ENCODE measurements at regions not wholly inside any gene's neighbourhood (a gene's known extent, or its start where the extent isn't known, plus 50 kb on each side); places are given as distances from the start of the nearest gene placed in this dataset.

DNA sequence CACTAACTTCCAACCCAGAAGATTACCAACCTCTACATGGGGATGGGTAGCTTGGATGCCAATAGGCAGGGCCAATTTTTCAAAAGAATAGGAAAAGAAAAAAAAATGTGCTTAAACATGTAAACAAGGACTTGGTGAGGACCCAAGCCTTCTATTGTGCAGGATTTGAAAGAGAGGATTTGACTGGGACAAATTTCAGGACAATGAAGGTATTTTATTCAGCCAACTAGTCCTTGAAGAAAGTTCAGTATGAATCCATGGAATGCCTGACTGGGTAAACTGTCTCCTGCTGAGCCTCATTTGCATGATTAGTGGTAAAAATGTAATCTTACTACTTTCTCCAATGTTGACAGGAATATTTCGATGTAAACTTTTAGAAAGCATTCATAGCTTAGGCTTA lies 192.5 kb upstream of the RORB start:
- ChIA-PET CTCF (no interaction called here), POLR2A (no interaction called here)
- Histone ChIP-seq H3K36me3 (replicated peaks in 1 of 2; ENCODE audit: control insufficient read depth in 1 of 2, insufficient read depth in 2 of 2, low read length in 1 of 2) (no peaks in the 10 kb centered on the region), H3K9me3 (no peaks in the 10 kb centered on the region), H4K20me1 (ENCODE audit: insufficient read depth) (no peaks in the 10 kb centered on the region), H3K9ac (no peak overlapping the region), H3K4me1 (ENCODE audit: control insufficient read depth in 1 of 2, insufficient read depth in 2 of 2, low read depth in 1 of 2, low read length in 1 of 2) (no peaks in the 10 kb centered on the region), H3F3A (replicated peaks; ENCODE audit: insufficient read depth) (no peaks in the 10 kb centered on the region), H3K27ac (ENCODE audit: low read depth in 2 of 2, low read length in 1 of 2) (no peak overlapping the region), H3K4me2 (no peak overlapping the region), H2AFZ (ENCODE audit: low read depth) (no peak overlapping the region), H3K79me2 (ENCODE audit: insufficient read depth) (no peaks in the 10 kb centered on the region), H3K4me3 (ENCODE audit: low read depth in 2 of 2, low read length in 1 of 2) (no peak overlapping the region), H3K9me2 (no peaks in the 10 kb centered on the region), H3K27me3 (ENCODE audit: insufficient read depth) (no peaks in the 10 kb centered on the region)
- TF ChIP-seq, protein P1, sequence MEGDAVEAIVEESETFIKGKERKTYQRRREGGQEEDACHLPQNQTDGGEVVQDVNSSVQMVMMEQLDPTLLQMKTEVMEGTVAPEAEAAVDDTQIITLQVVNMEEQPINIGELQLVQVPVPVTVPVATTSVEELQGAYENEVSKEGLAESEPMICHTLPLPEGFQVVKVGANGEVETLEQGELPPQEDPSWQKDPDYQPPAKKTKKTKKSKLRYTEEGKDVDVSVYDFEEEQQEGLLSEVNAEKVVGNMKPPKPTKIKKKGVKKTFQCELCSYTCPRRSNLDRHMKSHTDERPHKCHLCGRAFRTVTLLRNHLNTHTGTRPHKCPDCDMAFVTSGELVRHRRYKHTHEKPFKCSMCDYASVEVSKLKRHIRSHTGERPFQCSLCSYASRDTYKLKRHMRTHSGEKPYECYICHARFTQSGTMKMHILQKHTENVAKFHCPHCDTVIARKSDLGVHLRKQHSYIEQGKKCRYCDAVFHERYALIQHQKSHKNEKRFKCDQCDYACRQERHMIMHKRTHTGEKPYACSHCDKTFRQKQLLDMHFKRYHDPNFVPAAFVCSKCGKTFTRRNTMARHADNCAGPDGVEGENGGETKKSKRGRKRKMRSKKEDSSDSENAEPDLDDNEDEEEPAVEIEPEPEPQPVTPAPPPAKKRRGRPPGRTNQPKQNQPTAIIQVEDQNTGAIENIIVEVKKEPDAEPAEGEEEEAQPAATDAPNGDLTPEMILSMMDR (IDR thresholded peaks at IDR 0.05), result no peak
- TF ChIP-seq RCOR1 (IDR thresholded peaks at IDR 0.05; ENCODE audit: low read length), result no peak
- TF ChIP-seq GABPA (IDR thresholded peaks at IDR 0.05; ENCODE audit: low read depth), result no peak
- TF ChIP-seq JUND (IDR thresholded peaks at IDR 0.05), result no peak
- no peak for TF ChIP-seq SMC3 (IDR thresholded peaks at IDR 0.05; ENCODE audit: low read depth, low read length)
- TF ChIP-seq TCF12 (IDR thresholded peaks at IDR 0.05), result no peak
- TF ChIP-seq GATA2 (CRISPR knock-in tag; IDR thresholded peaks at IDR 0.05), result no peak
- no peak for TF ChIP-seq FOXJ3 (CRISPR knock-in tag; IDR thresholded peaks at IDR 0.05)
- TF ChIP-seq ELF1 (IDR thresholded peaks at IDR 0.05), result no peak
- 18% methylated on average over 1 of the region's 1 CpG for WGBS (ENCODE audit: low lambda C conversion rate)
- DNase-seq, result no peak

DNA sequence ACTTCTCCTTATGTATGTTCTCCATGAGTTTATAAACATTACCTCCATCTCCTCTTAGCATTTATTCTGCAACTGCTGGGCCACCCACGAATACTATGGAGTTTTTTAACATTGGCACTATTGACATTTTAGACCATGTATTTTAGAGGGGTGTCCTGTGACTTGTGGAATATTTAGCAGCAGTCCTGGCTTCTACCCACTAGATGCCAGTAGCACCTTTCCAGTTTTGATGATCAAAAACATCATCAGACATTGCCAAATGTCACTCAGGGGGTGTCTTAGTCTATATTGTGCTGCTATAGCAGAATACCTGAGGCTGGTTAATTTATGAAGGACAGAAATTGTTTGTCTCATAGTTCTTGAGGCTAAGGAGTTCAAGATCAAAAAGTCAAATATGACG lies 187.5 kb upstream of the RORB start:
- DNase-seq, result no peak

More for the DNA sequence above, 187.5 kb upstream of the RORB start:
- TF ChIP-seq, protein P2, sequence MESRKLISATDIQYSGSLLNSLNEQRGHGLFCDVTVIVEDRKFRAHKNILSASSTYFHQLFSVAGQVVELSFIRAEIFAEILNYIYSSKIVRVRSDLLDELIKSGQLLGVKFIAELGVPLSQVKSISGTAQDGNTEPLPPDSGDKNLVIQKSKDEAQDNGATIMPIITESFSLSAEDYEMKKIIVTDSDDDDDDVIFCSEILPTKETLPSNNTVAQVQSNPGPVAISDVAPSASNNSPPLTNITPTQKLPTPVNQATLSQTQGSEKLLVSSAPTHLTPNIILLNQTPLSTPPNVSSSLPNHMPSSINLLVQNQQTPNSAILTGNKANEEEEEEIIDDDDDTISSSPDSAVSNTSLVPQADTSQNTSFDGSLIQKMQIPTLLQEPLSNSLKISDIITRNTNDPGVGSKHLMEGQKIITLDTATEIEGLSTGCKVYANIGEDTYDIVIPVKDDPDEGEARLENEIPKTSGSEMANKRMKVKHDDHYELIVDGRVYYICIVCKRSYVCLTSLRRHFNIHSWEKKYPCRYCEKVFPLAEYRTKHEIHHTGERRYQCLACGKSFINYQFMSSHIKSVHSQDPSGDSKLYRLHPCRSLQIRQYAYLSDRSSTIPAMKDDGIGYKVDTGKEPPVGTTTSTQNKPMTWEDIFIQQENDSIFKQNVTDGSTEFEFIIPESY (IDR thresholded peaks at IDR 0.05; ENCODE audit: borderline replicate concordance, low read depth), result no peak
- TF ChIP-seq FOSL2 (IDR thresholded peaks at IDR 0.05; ENCODE audit: borderline replicate concordance, low read depth) (no peak), POLR2AphosphoS5 (IDR thresholded peaks at IDR 0.05; ENCODE audit: low read depth, low read length) (no peak), MEF2A (IDR thresholded peaks at IDR 0.05; ENCODE audit: borderline replicate concordance, low read depth) (no peak), FOXM1 (IDR thresholded peaks at IDR 0.05; ENCODE audit: low read depth) (no peak), SMC3 (IDR thresholded peaks at IDR 0.05; ENCODE audit: low read depth, low read length) (peak; percentile 31; the same call in 1 of the 2 replicates), EZH2phosphoT487 (IDR thresholded peaks at IDR 0.05; ENCODE audit: borderline replicate concordance, low read depth) (no peak), EP300 (IDR thresholded peaks at IDR 0.05; ENCODE audit: borderline replicate concordance in 1 of 2, low read depth in 1 of 2, low read length in 1 of 2) (no peak), RXRA (IDR thresholded peaks at IDR 0.05; ENCODE audit: borderline replicate concordance, low read depth) (no peak), RAD21 (IDR thresholded peaks at IDR 0.05; ENCODE audit: low read length) (peak; percentile 67)
- TF ChIP-seq, protein P1 (IDR thresholded peaks at IDR 0.05), result no peak
- TF ChIP-seq, protein P3, sequence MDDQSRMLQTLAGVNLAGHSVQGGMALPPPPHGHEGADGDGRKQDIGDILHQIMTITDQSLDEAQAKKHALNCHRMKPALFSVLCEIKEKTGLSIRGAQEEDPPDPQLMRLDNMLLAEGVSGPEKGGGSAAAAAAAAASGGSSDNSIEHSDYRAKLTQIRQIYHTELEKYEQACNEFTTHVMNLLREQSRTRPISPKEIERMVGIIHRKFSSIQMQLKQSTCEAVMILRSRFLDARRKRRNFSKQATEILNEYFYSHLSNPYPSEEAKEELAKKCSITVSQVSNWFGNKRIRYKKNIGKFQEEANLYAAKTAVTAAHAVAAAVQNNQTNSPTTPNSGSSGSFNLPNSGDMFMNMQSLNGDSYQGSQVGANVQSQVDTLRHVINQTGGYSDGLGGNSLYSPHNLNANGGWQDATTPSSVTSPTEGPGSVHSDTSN (IDR thresholded peaks at IDR 0.05), result no peak
- no peaks in the 10 kb centered on the region for H3K9me2 ChIP-seq
- H3K27ac ChIP-seq (ENCODE audit: low read depth in 2 of 2, low read length in 1 of 2), result no peak overlapping the region
- H3K9ac ChIP-seq, result no peak overlapping the region
- no peak overlapping the region for H2AFZ ChIP-seq (ENCODE audit: low read depth)
- no peaks in the 10 kb centered on the region for H3K4me1 ChIP-seq (ENCODE audit: control insufficient read depth in 1 of 2, insufficient read depth in 2 of 2, low read depth in 1 of 2, low read length in 1 of 2)
- WGBS (ENCODE audit: low lambda C conversion rate), result 4% methylated on average over 2 of the region's 2 CpGs
- no peaks in the 10 kb centered on the region for H3F3A ChIP-seq (replicated peaks; ENCODE audit: insufficient read depth)
- no peaks in the 10 kb centered on the region for H3K9me3 ChIP-seq
- ChIA-PET CTCF (interaction anchor here (0.8 kb wide), 1 partner anchor 13 kb away, joined by 3 read pairs; no protein-coding TSS in a partner anchor), POLR2A (no interaction called here)
- no peaks in the 10 kb centered on the region for H4K20me1 ChIP-seq (ENCODE audit: insufficient read depth)
- H3K4me2 ChIP-seq, result no peak overlapping the region
- no peaks in the 10 kb centered on the region for H3K79me2 ChIP-seq (ENCODE audit: insufficient read depth)
- H3K4me3 ChIP-seq (ENCODE audit: low read depth in 2 of 2, low read length in 1 of 2), result no peak overlapping the region
- H3K27me3 ChIP-seq (ENCODE audit: insufficient read depth), result no peaks in the 10 kb centered on the region
- H3K36me3 ChIP-seq (replicated peaks in 1 of 2; ENCODE audit: control insufficient read depth in 1 of 2, insufficient read depth in 2 of 2, low read length in 1 of 2), result no peaks in the 10 kb centered on the region

Data from SK-N-SH (cell line).